ENCODE measurements at regions not wholly inside any gene's neighbourhood (a gene's known extent, or its start where the extent isn't known, plus 50 kb on each side); places are given as distances from the start of the nearest gene placed in this dataset.
A peak's percentile ranks its signal among the peaks of the same experiment; 100 is the strongest.

DNA sequence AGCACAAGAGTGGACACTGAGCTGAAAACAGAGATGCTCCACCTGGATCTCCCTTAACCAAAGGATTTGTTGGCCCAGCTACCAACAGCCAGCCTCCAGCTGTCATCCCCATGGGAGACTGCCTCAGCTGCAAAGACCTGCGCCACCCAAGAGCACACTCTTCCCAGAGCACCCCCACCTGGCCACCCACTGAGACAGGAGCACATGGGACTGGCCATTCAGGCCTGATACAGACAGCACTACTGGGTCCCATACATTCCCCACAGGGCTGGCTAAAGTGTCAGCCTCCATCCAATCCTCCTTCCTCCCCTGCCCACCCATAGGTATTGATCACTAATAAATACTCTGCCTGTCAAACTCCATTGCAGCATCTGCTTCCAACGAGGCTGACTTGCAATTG is 241.5 kb downstream of the BCL11B start:
- TF ChIP-seq, protein P1, sequence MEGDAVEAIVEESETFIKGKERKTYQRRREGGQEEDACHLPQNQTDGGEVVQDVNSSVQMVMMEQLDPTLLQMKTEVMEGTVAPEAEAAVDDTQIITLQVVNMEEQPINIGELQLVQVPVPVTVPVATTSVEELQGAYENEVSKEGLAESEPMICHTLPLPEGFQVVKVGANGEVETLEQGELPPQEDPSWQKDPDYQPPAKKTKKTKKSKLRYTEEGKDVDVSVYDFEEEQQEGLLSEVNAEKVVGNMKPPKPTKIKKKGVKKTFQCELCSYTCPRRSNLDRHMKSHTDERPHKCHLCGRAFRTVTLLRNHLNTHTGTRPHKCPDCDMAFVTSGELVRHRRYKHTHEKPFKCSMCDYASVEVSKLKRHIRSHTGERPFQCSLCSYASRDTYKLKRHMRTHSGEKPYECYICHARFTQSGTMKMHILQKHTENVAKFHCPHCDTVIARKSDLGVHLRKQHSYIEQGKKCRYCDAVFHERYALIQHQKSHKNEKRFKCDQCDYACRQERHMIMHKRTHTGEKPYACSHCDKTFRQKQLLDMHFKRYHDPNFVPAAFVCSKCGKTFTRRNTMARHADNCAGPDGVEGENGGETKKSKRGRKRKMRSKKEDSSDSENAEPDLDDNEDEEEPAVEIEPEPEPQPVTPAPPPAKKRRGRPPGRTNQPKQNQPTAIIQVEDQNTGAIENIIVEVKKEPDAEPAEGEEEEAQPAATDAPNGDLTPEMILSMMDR (conservative IDR thresholded peaks at IDR 0.05): no peak
- no peaks in the 10 kb centered on the region for H3K4me1 Mint-ChIP-seq
- peaks cover 20% of the 10 kb centered on the region for H3K9me3 Mint-ChIP-seq
- peaks cover 4% of the 10 kb centered on the region for H3K9me3 ChIP-seq (ENCODE audit: control insufficient read depth, low read length)
- no peak for DNase-seq
- 95% methylated on average over 2 of the region's 2 CpGs; no CpG with 5 or more reads in 1 of the 2 experiments for WGBS, 2 experiments (ENCODE audit: insufficient coverage in 1 of 2, insufficient read length in 1 of 2)
- H3K36me3 Mint-ChIP-seq (ENCODE audit: low read depth): no peaks in the 10 kb centered on the region
- H3K9ac ChIP-seq (ENCODE audit: extremely low read depth, low read length, poor library complexity, severe bottlenecking): no peak overlapping the region
- H3K36me3 ChIP-seq (ENCODE audit: control insufficient read depth, insufficient read depth, low read length): no peaks in the 10 kb centered on the region
- no peak overlapping the region for H3K4me3 Mint-ChIP-seq
- H3K27me3 ChIP-seq (ENCODE audit: control insufficient read depth, insufficient read depth, low read length, poor library complexity, severe bottlenecking): no peaks in the 10 kb centered on the region
- H3K4me3 ChIP-seq (ENCODE audit: low read length): no peak overlapping the region
- H3K27ac ChIP-seq (ENCODE audit: low read depth, low read length): no peak overlapping the region
- no peak overlapping the region for H3K27ac Mint-ChIP-seq
- H3K4me1 ChIP-seq (ENCODE audit: control insufficient read depth, insufficient read depth, low read length): no peaks in the 10 kb centered on the region
- peaks cover 4% of the 10 kb centered on the region for H3K27me3 Mint-ChIP-seq (ENCODE audit: insufficient read depth)

DNA sequence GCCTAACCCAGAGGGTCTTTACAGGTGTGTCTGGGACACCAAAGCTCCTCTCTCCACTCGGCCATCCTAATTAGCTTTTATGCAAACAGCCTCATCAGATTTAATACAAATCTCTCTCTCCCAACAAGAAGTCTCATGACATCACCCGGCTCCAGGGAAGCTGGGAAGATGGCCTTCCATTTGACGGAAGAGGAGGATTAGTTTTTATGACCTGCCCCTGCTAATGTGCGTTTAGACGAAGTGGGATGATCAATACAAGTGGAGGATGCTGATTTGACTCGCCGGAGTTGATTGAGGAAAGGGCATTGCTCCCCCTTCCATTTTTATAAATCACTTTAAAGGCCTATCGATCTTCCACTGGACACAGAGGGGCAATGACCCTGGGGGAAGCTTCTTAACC is 239.2 kb downstream of the BCL11B start:
- TF ChIP-seq, protein P1 (conservative IDR thresholded peaks at IDR 0.05): no peak
- Histone ChIP-seq H3K27me3 (ENCODE audit: control insufficient read depth, insufficient read depth, low read length, poor library complexity, severe bottlenecking) (no peaks in the 10 kb centered on the region), H3K4me1 (ENCODE audit: control insufficient read depth, insufficient read depth, low read length) (no peaks in the 10 kb centered on the region), H3K27ac (ENCODE audit: low read depth, low read length) (no peak overlapping the region), H3K4me3 (ENCODE audit: low read length) (no peak overlapping the region), H3K9ac (ENCODE audit: extremely low read depth, low read length, poor library complexity, severe bottlenecking) (no peak overlapping the region), H3K36me3 (ENCODE audit: control insufficient read depth, insufficient read depth, low read length) (no peaks in the 10 kb centered on the region), H3K9me3 (ENCODE audit: control insufficient read depth, low read length) (no peaks in the 10 kb centered on the region)
- peaks cover 5% of the 10 kb centered on the region for H3K4me1 Mint-ChIP-seq
- peak; percentile 10 for DNase-seq
- H3K27ac Mint-ChIP-seq: no peak overlapping the region
- no peaks in the 10 kb centered on the region for H3K36me3 Mint-ChIP-seq (ENCODE audit: low read depth)
- H3K4me3 Mint-ChIP-seq: no peak overlapping the region
- peaks cover 14% of the 10 kb centered on the region for H3K9me3 Mint-ChIP-seq
- H3K27me3 Mint-ChIP-seq (ENCODE audit: insufficient read depth): peaks cover 4% of the 10 kb centered on the region
- WGBS, 2 experiments (ENCODE audit: insufficient coverage in 1 of 2, insufficient read length in 1 of 2): 81% methylated on average over 7 to 8 of the region's 8 CpGs

DNA sequence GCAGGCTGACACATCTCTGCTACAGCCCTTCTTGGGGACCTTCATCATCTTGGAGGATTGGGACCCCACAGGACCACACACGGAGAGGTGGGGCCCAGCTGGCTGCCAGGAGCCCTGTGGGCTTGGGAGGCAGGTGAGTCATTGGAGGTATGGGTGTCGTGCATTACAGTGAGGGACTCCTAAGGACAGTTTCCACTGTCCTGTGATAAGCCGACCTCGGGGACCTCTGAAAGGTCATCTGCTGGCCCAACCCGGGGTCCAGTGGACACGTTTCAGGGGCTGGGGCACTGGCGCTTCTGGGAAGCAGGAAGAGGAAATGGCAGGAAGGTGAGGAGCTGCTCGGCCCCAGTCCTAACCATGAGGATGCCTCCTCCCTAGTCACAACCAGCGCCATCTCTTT is 238.0 kb downstream of the BCL11B start:
- no peak overlapping the region for H3K4me3 ChIP-seq (ENCODE audit: low read length)
- no peaks in the 10 kb centered on the region for H3K9me3 ChIP-seq (ENCODE audit: control insufficient read depth, low read length)
- Mint-ChIP-seq H3K27ac (no peak overlapping the region), H3K27me3 (ENCODE audit: insufficient read depth) (peaks cover 4% of the 10 kb centered on the region), H3K4me3 (no peak overlapping the region), H3K36me3 (ENCODE audit: low read depth) (no peaks in the 10 kb centered on the region), H3K9me3 (peaks cover 14% of the 10 kb centered on the region), H3K4me1 (peaks cover 5% of the 10 kb centered on the region)
- H3K36me3 ChIP-seq (ENCODE audit: control insufficient read depth, insufficient read depth, low read length): no peaks in the 10 kb centered on the region
- no peak overlapping the region for H3K27ac ChIP-seq (ENCODE audit: low read depth, low read length)
- DNase-seq: peak; percentile 19
- H3K4me1 ChIP-seq (ENCODE audit: control insufficient read depth, insufficient read depth, low read length): no peaks in the 10 kb centered on the region
- no peak overlapping the region for H3K9ac ChIP-seq (ENCODE audit: extremely low read depth, low read length, poor library complexity, severe bottlenecking)
- WGBS, 2 experiments (ENCODE audit: insufficient coverage in 1 of 2, insufficient read length in 1 of 2): 94 to 98% methylated on average over 4 to 9 of the region's 9 CpGs
- no peaks in the 10 kb centered on the region for H3K27me3 ChIP-seq (ENCODE audit: control insufficient read depth, insufficient read depth, low read length, poor library complexity, severe bottlenecking)
- TF ChIP-seq, protein P1 (conservative IDR thresholded peaks at IDR 0.05): no peak

Data from endodermal cell (in vitro differentiated cells).